PFSK-1 (cell line): ENCODE measurements at regions not wholly inside any gene's neighbourhood (a gene's known extent, or its start where the extent isn't known, plus 50 kb on each side); places are given as distances from the start of the nearest gene placed in this dataset.

Experiments
- FOXP2 ChIP-seq: optimal IDR thresholded peaks from 2 replicates; pipeline ENCODE3; 2011; ENCODE audit warnings: borderline replicate concordance, control low read depth, inconsistent platforms; ENCODE audit not compliant: insufficient read depth; ENCODE audit errors: extremely low read length, extremely low read depth
- POLR2AphosphoS5 ChIP-seq: IDR thresholded peaks from 2 replicates; pipeline ENCODE4 v1.6.1; 2012; ENCODE audit warnings: low read depth, mild to moderate bottlenecking, control low read depth, low read length, moderate library complexity
- REST ChIP-seq, 2 experiments: IDR thresholded peaks; 2 replicates each; pipeline versions ENCODE4 v1.6.1 to v1.8.0; 2011 to 2012; ENCODE audit warnings: low read depth in 2 of 2, low read length in 2 of 2, control low read depth in 1 of 2, inconsistent platforms in 1 of 2, mild to moderate bottlenecking in 1 of 2, moderate library complexity in 1 of 2; ENCODE audit not compliant: insufficient read depth in 1 of 2
- SIN3A ChIP-seq: IDR thresholded peaks from 2 replicates; pipeline ENCODE4 v1.6.1; 2012; ENCODE audit warnings: mild to moderate bottlenecking, low read length, moderate library complexity, borderline replicate concordance; ENCODE audit not compliant: insufficient read depth
- TAF1 ChIP-seq: IDR thresholded peaks from 2 replicates; pipeline ENCODE4 v1.6.1; 2012; ENCODE audit warnings: low read length, control low read depth, borderline replicate concordance; ENCODE audit not compliant: insufficient read depth

GRCh38 chr6:115612796-115613479 is 447.8 kb downstream of the FRK start:
- no peak for TF ChIP-seq SIN3A
- TF ChIP-seq POLR2AphosphoS5, result no peak
- no peak for TF ChIP-seq REST (IDR thresholded peaks at IDR 0.05; ENCODE audit: insufficient read depth in 1 of 2, low read depth in 2 of 2, low read length in 2 of 2)
- no peak for TF ChIP-seq TAF1
- TF ChIP-seq FOXP2, result no peak
